KBM-7 (cell line): ENCODE measurements at regions not wholly inside any gene's neighbourhood (a gene's known extent, or its start where the extent isn't known, plus 50 kb on each side); places are given as distances from the start of the nearest gene placed in this dataset.
"Not testable (repeated sequence)": the region's sequence is repeated elsewhere in the genome, so short reads cannot be mapped to it uniquely, and the experiment has no call there.

Experiments used
- DNase-seq: peaks from one replicate; pipeline ENCODE4 v3.0.0-alpha.2; 2015
- in situ Hi-C: fragments of 300-500 bp; cut with MboI; formaldehyde crosslinking; loops from 2 replicates; pipeline ENCODE4 v1.14.3; 2020; ENCODE audit warnings: low sequenced_read_pairs, low pct_unique_long_range_greater_than_20kb, mixed read lengths

GRCh38 chr4:27931584-27931983 is 1070.9 kb downstream of the STIM2 start:
- in situ Hi-C loops, result no loop called here
- no peak for DNase-seq

- DNase-seq, result no peak
- in situ Hi-C loops, result no loop called here
Observed at GRCh38 chr4:27934871-27935270, 1074.2 kb downstream of the STIM2 start.

- no peak for DNase-seq
Observed at GRCh38 chr4:27946799-27947198, 1086.2 kb downstream of the STIM2 start.

GRCh38 chr4:27947302-27947701 is 1086.7 kb downstream of the STIM2 start:
- no peak for DNase-seq
- in situ Hi-C loops, result no loop called here

More at GRCh38 chr4:27946799-27947198, 1086.2 kb downstream of the STIM2 start:
- in situ Hi-C loops, result no loop called here

- in situ Hi-C loops, result no loop called here
- no peak for DNase-seq
Observed at GRCh38 chr4:27964095-27964494, 1103.5 kb downstream of the STIM2 start.

- DNase-seq, result no peak
- in situ Hi-C loops, result no loop called here
Observed at GRCh38 chr4:27966664-27967063, 1106.0 kb downstream of the STIM2 start.

GRCh38 chr4:27973056-27973455 is 1112.4 kb downstream of the STIM2 start:
- in situ Hi-C loops, result no loop called here
- no peak for DNase-seq

GRCh38 chr4:27973700-27974099 is 1113.1 kb downstream of the STIM2 start:
- no peak for DNase-seq
- in situ Hi-C loops, result no loop called here

- in situ Hi-C loops, result no loop called here
- no peak for DNase-seq
Observed at GRCh38 chr4:27974339-27974738, 1113.7 kb downstream of the STIM2 start.

- in situ Hi-C loops, DNase-seq: not testable (repeated sequence)
Observed at GRCh38 chr4:27974881-27975280, 1114.2 kb downstream of the STIM2 start.

GRCh38 chr4:27978427-27979109 is 1117.9 kb downstream of the STIM2 start:
- DNase-seq, in situ Hi-C loops: not testable (repeated sequence)

GRCh38 chr4:27985522-27985921 is 1124.9 kb downstream of the STIM2 start:
- in situ Hi-C loops, result no loop called here
- no peak for DNase-seq

GRCh38 chr4:27986476-27986875 is 1125.8 kb downstream of the STIM2 start:
- no peak for DNase-seq
- in situ Hi-C loops, result no loop called here

- in situ Hi-C loops, result no loop called here
- DNase-seq, result no peak
Observed at GRCh38 chr4:28001698-28002097, 1141.1 kb downstream of the STIM2 start.

GRCh38 chr4:28004520-28004919 is 1143.9 kb downstream of the STIM2 start:
- in situ Hi-C loops, result no loop called here
- DNase-seq, result no peak

- DNase-seq, result no peak
- in situ Hi-C loops, result no loop called here
Observed at GRCh38 chr4:28006021-28006420, 1145.4 kb downstream of the STIM2 start.

GRCh38 chr4:28007693-28008092 is 1147.1 kb downstream of the STIM2 start:
- in situ Hi-C loops, result no loop called here

GRCh38 chr4:28009541-28009940 is 1148.9 kb downstream of the STIM2 start:
- in situ Hi-C loops, result no loop called here
- DNase-seq, result no peak

More at GRCh38 chr4:28007693-28008092, 1147.1 kb downstream of the STIM2 start:
- no peak for DNase-seq

- no peak for DNase-seq
- in situ Hi-C loops, result no loop called here
Observed at GRCh38 chr4:28010577-28011240, 1150.1 kb downstream of the STIM2 start.

GRCh38 chr4:28014469-28014868 is 1153.8 kb downstream of the STIM2 start:
- in situ Hi-C loops, result no loop called here
- DNase-seq, result no peak

GRCh38 chr4:28015996-28016395 is 1155.4 kb downstream of the STIM2 start:
- in situ Hi-C loops, result no loop called here
- DNase-seq, result no peak
